ENCODE measurements at regions not wholly inside any gene's neighbourhood (a gene's known extent, or its start where the extent isn't known, plus 50 kb on each side); places are given as distances from the start of the nearest gene placed in this dataset.

DNA sequence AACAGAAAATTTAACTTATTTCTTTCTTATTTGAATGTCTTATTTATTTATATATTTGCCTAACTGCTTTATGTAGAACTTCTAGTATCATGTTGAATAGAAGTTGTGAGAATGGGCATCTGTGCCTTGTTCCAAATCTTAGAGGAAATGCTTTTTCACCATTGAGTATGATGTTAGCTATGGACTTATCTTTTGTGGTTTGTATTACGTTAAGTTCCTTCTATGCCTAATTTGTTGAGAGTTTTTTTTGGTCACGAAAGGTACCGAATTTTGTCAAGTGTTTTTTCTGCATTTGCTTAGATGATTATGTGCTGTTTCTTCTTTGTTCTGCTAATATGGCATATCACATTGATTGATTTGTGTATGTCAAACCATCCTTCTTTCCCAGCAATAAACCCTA lies 161.0 kb upstream of the TRIM24 start:
- H3K36me3 ChIP-seq (ENCODE audit: control insufficient read depth in 2 of 2, insufficient read depth in 2 of 2, low read length in 1 of 2) = no peaks in the 10 kb centered on the region
- H3K9me3 ChIP-seq (replicated peaks; ENCODE audit: control insufficient read depth, insufficient read depth, low read length) = no peaks in the 10 kb centered on the region
- H3K4me3 ChIP-seq = no peak overlapping the region
- no peak overlapping the region for H3K27ac ChIP-seq (ENCODE audit: control insufficient read depth, insufficient read depth)
- in situ Hi-C loops (cut with MboI) = no loop called here
- no peak for ATAC-seq
- no peak overlapping the region for H2AFZ ChIP-seq (ENCODE audit: control insufficient read depth, low read depth, low read length)
- H3K9ac ChIP-seq (ENCODE audit: control insufficient read depth, insufficient read depth, low read length) = no peak overlapping the region
- no peak overlapping the region for H3K4me2 ChIP-seq (ENCODE audit: control insufficient read depth, insufficient read depth)
- WGBS (ENCODE audit: insufficient coverage, insufficient replicate concordance, low lambda C conversion rate, missing lambda C conversion rate) = 15% methylated on average over 3 of the region's 3 CpGs
- H3K79me2 ChIP-seq (ENCODE audit: control insufficient read depth, insufficient read depth, low read length) = no peaks in the 10 kb centered on the region
- RAD21 ChIA-PET (ENCODE audit: unreplicated experiment) = interaction anchor here (0.9 kb wide), 1 partner anchor 13 kb away, joined by 3 read pairs; no protein-coding TSS in a partner anchor
- SMC1A ChIA-PET (ENCODE audit: uncharacterized antibody, unreplicated experiment) = interaction anchor here (2.0 kb wide), 1 partner anchor 12 kb away, joined by 4 read pairs; no protein-coding TSS in a partner anchor
- no peaks in the 10 kb centered on the region for H3K27me3 ChIP-seq (replicated peaks in 1 of 2; ENCODE audit: control insufficient read depth in 2 of 2, insufficient read depth in 2 of 2, low read length in 1 of 2)
- TF ChIP-seq POU2F2 (IDR thresholded peaks at IDR 0.05; ENCODE audit: borderline replicate concordance, low read depth, low read length) (no peak), TCF3 (IDR thresholded peaks at IDR 0.05; ENCODE audit: borderline replicate concordance, insufficient read depth, low read depth, low read length) (no peak), HDAC2 (IDR thresholded peaks at IDR 0.05) (no peak), TAF1 (IDR thresholded peaks at IDR 0.05; ENCODE audit: borderline replicate concordance, low read depth, low read length) (no peak), ESRRA (IDR thresholded peaks at IDR 0.05; ENCODE audit: low read length) (no peak), RB1 (IDR thresholded peaks at IDR 0.05; ENCODE audit: borderline replicate concordance) (no peak), PRDM15 (CRISPR knock-in tag; IDR thresholded peaks at IDR 0.05) (no peak), YY1 (IDR thresholded peaks at IDR 0.05; ENCODE audit: low read depth, low read length) (no peak), HDGF (IDR thresholded peaks at IDR 0.05) (no peak), RCOR1 (conservative IDR thresholded peaks at IDR 0.05; ENCODE audit: low read depth, low read length) (no peak), CREM (IDR thresholded peaks at IDR 0.05; ENCODE audit: low read depth) (no peak), E2F4 (IDR thresholded peaks at IDR 0.05; ENCODE audit: low read depth, low read length) (no peak), ZZZ3 (IDR thresholded peaks at IDR 0.05; ENCODE audit: control insufficient read depth, insufficient read length, low read depth) (no peak), IKZF1 (conservative IDR thresholded peaks at IDR 0.05) (no peak), MTA2 (IDR thresholded peaks at IDR 0.05; ENCODE audit: low read depth) (no peak), IKZF2 (IDR thresholded peaks at IDR 0.05) (no peak)
- TF ChIP-seq, protein P1, sequence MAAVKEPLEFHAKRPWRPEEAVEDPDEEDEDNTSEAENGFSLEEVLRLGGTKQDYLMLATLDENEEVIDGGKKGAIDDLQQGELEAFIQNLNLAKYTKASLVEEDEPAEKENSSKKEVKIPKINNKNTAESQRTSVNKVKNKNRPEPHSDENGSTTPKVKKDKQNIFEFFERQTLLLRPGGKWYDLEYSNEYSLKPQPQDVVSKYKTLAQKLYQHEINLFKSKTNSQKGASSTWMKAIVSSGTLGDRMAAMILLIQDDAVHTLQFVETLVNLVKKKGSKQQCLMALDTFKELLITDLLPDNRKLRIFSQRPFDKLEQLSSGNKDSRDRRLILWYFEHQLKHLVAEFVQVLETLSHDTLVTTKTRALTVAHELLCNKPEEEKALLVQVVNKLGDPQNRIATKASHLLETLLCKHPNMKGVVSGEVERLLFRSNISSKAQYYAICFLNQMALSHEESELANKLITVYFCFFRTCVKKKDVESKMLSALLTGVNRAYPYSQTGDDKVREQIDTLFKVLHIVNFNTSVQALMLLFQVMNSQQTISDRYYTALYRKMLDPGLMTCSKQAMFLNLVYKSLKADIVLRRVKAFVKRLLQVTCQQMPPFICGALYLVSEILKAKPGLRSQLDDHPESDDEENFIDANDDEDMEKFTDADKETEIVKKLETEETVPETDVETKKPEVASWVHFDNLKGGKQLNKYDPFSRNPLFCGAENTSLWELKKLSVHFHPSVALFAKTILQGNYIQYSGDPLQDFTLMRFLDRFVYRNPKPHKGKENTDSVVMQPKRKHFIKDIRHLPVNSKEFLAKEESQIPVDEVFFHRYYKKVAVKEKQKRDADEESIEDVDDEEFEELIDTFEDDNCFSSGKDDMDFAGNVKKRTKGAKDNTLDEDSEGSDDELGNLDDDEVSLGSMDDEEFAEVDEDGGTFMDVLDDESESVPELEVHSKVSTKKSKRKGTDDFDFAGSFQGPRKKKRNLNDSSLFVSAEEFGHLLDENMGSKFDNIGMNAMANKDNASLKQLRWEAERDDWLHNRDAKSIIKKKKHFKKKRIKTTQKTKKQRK (IDR thresholded peaks at IDR 0.05; ENCODE audit: low read depth, low read length) = no peak
- TF ChIP-seq, protein P2, sequence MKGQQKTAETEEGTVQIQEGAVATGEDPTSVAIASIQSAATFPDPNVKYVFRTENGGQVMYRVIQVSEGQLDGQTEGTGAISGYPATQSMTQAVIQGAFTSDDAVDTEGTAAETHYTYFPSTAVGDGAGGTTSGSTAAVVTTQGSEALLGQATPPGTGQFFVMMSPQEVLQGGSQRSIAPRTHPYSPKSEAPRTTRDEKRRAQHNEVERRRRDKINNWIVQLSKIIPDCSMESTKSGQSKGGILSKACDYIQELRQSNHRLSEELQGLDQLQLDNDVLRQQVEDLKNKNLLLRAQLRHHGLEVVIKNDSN (IDR thresholded peaks at IDR 0.05; ENCODE audit: borderline replicate concordance, extremely low read length, insufficient read depth, low read depth, low read length) = no peak
- peaks cover 8% of the 10 kb centered on the region for H3K4me1 ChIP-seq (ENCODE audit: control insufficient read depth, insufficient read depth, low read length)
- H4K20me1 ChIP-seq (ENCODE audit: control insufficient read depth, insufficient read depth) = no peaks in the 10 kb centered on the region
- intact Hi-C loops (cut with micrococcal nuclease; ENCODE audit: unreplicated experiment) = no loop called here
- DNase-seq (ENCODE audit: low read depth, low spot score) = no peak
- CTCF ChIA-PET = no interaction called here
- no peak for FAIRE-seq
- POLR2A ChIA-PET = interaction anchor here (1.4 kb wide), 1 partner anchor 9 kb away, joined by 3 read pairs; no protein-coding TSS in a partner anchor
- BruUV-seq (replicated peaks) = no TSS peak
